Brain pericyte (primary cell): ENCODE measurements at regions not wholly inside any gene's neighbourhood (a gene's known extent, or its start where the extent isn't known, plus 50 kb on each side); places are given as distances from the start of the nearest gene placed in this dataset.
"Not testable (repeated sequence)": the region's sequence is repeated elsewhere in the genome, so short reads cannot be mapped to it uniquely, and the experiment has no call there.

Experiments used
- DNase-seq: peaks from one replicate; pipeline ENCODE4 v3.0.0-alpha.2; 2012; ENCODE audit warnings: low read depth, low spot score

GRCh38 chr7:136260591-136260990 lies 283.4 kb upstream of the MTPN start:
- not testable (repeated sequence) for DNase-seq

- no peak for DNase-seq
Measured at GRCh38 chr7:136259074-136259473, 281.9 kb upstream of the MTPN start.

DNA sequence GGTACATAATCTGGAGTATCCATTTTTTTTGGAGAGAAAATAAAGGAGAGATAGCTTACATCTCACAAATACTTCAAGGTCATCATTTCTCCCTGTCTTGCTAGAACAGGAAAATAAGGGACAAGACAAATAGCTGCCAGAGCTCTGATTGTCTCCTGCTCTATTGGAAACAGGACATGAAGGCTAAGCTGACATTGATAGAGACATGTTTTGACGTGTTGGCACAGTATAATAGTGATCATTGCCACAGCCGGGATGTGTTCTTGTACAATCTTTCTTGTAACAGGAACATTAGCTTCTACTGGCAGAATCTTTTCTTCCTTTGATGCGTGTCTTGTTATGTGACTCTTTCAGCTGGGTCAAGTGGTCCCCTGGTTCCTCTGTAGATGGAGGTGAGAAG lies 279.3 kb upstream of the MTPN start:
- no peak for DNase-seq

DNA sequence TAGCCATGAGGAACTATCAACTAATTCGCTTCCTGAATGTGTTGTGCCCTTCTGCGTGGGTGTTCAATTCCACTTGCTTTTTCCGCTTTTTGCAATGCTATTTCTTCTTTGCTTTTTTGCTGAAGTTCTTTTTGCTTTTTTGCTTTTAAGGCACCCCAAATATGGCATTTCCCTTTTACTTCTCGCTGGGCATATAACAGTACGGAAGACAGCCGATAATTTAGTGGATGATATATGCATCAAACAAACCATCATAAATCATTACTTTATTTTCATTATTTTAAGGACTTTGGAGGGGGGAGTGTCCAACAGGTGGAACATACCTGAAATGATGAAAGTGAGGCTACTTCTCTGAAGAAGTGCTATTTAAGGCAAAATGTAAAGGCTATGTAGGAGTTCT lies 277.0 kb upstream of the MTPN start:
- DNase-seq = no peak

GRCh38 chr7:136251826-136252225 lies 274.7 kb upstream of the MTPN start:
- no peak for DNase-seq

- DNase-seq = no peak
Measured at GRCh38 chr7:136247211-136247610, 270.1 kb upstream of the MTPN start.

DNA sequence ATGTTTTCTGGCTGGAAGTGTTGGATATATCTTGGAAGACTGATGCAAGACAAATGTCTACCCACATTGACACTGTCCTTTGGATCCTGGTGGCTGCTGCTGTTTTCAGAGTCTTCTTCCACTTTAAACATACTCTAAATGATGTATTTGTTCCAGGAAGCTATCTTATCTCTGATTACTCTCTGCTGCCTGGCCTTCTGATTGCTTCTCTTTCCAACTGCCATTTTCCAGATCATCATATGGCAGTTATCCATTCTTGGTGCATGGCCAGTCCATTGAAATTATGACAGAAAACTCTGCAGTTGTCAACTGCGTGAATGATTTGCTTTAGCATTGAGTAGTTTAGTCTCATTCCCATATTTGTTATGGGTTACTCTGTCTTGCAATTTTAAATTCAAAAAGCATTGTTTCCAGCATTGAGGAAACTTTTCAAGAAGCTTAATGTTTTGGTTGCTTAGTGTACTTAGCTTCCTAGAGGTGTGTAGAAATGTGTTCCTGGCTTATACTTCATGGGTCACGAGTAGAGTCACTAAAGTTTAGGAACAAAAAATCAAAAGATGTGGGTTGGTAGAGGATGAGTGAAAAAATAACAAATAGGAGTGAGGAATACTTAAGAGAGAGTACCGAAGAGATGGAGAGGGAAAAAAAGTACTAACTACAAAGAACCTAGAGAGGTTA lies 268.3 kb upstream of the MTPN start:
- DNase-seq = no peak

DNA sequence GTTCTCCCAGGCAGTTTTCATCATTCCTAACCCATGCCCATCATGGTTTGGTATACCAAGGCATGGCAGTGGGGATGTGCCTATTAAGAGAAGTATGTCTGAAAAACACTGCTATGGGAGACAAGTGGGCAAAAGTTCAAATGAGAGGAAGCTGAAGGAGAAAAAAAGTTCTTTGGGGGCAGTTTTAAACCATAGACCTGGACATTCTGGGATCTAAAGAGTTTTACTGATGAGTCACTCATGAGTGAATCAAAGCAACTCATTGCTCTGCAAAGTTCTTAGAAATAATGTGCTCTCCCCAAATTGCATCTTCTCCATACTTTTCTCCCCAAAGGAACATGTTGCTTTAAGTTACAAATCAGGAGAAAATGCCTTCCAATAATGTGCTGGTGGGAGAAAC lies 256.9 kb upstream of the MTPN start:
- no peak for DNase-seq

DNA sequence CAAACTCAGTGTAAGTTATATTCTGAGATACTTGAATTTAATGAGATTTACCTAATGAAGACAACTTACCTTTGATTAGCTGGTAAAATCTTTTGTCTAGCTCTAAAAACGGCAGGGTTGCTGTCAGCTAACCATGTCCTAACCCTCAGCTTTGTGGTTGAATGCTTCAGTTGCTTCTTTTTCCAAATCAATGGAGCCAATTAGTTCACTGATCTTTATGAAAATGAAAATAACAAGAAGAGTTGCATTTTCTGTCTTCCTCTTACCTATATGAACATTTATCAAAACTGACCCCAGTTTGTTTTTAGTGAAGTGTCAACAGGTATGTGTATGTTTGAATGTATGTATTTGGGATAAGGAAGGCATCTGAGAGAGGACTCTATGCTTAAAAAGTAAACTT lies 253.1 kb upstream of the MTPN start:
- DNase-seq = no peak

DNA sequence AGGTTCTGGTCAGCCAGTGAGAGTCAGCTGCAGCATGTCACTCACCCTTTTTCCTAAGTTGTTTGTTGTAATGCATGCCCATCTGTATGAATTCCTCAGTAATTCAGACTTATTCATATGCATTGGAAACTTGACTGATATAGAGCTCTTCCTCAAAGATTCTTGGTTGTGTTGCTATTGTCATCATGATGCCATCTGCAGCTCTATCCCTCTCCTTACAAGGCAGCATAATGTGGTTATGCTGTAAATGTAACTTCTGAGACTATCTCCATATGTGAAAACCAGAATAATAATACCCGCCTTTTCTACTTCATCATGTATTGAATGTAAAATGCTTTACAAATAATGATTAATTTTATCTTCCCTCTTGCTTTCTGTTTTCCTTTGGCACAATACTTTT lies 252.6 kb upstream of the MTPN start:
- no peak for DNase-seq

GRCh38 chr7:136228171-136228570 lies 251.0 kb upstream of the MTPN start:
- DNase-seq = no peak

GRCh38 chr7:136214356-136214755 lies 237.2 kb upstream of the MTPN start:
- DNase-seq = no peak

DNA sequence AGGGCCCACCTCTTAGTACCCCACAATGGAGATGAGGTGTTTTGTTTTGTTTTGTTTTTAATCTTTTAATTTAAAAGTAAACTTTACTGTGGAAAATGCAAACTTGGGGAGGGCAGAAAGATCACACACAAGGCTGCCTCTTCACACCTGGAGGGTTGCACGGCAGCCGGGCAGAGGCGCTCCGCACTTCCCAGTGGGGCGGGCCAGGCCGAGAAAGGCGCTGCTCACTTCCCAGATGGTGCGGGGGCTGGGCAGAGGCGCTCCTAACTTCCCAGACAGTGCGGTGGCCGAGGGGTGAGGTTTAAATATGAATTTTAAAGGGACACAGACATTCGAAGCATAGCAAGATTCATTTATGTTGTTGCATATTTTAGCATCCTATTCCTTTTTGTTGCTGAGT lies 235.9 kb upstream of the MTPN start:
- no peak for DNase-seq

DNA sequence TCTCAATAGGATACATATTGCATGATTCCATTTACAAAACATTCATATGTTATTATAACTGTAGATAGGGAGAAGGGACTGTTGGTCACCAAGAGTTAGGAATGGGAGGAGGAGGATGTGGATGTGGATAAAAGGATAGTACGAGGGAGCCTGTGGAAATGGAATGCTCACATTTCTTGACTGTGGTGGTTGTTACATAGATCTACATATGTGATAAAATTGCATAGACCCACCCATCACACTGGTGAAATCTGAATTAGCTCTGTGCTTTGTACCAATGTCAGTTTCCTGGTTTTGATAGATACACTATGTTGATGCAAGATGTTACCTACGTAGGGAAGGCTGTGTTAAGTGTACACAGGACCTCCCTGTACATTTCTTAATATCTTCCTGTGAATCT lies 233.5 kb upstream of the MTPN start:
- DNase-seq = no peak

GRCh38 chr7:136210079-136210478 lies 232.9 kb upstream of the MTPN start:
- no peak for DNase-seq

DNA sequence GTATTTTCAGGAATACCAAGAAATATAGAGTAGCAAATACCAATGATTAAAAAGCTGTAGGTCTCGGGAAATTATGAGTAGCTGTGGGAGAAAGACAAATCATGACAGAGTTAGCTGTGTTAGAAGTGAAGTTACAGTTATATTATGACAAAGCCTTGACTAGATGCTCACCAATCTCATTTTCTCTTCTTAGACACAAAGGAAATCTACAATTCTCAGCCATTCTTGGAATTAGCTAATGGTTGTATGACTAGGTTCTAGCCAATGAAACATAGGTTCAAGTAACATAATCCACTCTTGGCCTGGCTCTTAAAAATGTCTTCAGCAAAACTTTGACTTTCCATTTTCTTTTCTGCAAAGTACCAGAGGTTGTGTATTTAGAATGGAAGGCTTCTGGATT lies 228.8 kb upstream of the MTPN start:
- DNase-seq = no peak

GRCh38 chr7:136198168-136198567 lies 221.0 kb upstream of the MTPN start:
- DNase-seq = no peak

DNA sequence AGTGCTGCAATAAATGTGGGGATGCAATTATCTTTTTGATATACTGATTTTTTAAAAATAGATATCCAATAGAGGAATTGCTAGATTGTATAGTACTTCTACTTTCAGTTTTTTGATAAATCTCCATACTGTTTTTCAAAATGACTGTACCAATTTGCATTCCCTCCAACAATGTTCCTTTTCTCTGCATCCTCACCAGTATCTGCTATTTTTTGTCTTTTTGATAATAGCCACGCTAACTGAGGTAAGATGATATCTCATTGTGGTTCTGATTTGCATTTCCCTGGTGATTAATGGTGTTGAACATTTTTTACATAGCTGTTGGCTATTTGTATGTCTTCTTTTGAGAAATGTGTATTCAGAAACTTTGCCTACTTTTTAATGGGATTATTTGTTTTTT lies 217.7 kb upstream of the MTPN start:
- DNase-seq = no peak

- no peak for DNase-seq
Measured at GRCh38 chr7:136193940-136194339, 216.8 kb upstream of the MTPN start.

DNA sequence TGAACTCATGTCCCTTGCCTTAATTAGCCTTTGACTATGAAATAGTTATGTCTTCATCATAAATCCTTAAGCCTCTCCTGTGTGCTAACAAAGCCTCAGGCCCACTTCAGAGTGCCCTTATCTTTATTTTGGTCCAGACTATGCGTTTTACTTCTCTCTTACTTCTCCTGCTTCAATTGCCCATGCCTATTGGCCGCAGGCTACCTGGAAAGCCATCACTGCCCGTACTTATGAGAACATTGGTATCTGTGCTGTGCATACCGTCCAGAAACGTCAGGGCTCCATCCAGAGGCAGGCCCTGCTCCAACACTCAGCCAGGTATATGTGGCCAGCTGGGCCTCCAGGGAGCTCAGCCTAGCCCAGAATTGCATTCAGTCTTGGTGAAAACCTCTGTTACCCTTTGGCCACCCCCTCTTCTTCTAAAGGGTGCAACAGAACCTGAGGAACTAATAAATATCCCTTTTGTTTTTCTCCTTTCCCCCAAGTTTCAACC lies 212.4 kb upstream of the MTPN start:
- no peak for DNase-seq

GRCh38 chr7:136186281-136186680 lies 209.1 kb upstream of the MTPN start:
- DNase-seq = no peak

DNA sequence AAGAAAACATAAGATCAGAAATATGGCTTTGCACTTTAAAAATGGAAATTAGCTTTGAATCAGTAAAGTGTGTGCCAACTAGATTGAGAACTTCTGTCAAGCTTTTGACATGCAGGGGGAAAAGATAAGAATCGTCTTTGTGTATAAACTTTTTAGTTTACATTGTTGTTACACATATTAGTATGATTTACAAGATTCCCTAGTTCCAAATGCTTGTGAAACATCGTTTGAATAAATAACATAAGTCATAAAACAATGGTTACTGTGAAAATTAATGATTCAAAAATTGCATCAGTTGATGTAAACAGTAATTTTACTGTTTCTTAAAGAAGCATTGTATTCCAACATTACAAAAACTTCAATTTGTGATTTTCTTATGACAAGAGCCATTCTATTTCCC lies 207.6 kb upstream of the MTPN start:
- DNase-seq = no peak

DNA sequence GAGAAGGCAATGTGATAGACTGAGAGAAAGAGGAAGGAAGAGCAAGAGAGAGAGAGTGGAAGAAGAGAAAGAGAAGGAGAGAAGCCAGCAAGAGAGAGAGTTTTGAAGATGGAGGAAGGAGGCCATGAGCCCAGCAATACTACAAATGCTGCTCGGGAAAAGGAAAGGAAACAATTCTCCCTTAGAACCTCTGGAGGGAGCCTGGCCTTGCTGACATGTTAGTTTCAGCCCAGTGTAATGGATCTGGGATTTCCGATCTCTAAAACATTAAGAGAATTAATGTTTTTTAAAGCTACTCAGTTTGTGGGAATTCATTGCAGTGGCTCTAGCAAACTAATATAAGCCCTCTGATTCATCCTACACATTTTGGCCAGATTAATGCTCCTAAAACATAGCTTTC lies 206.8 kb upstream of the MTPN start:
- no peak for DNase-seq

DNA sequence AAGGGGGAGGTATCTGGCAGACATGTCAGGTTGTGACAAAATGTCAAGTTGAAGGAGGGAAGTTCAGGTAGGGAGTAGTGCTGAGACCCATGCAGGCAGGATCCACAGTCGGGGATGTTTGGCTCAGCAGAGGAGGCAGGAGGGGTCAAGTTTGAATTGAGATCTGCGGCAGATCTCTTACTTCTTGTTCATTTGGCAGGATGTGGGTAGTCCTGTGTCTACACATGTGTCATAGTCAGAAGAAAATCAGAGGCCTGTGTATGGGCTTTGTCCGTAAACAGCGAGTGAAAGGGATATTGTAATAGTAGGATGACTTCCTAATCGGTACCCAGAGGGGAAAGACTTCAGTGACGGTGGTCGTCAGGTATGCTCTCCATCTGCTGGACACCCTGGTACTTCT lies 203.8 kb upstream of the MTPN start:
- no peak for DNase-seq
